Stimulated activated CD8-positive, alpha-beta memory T cell treated with anti-CD3 and anti-CD28 coated beads, Interleukin-4, amount 100 ng/mL, for 24 hours (primary cell): ENCODE measurements at regions not wholly inside any gene's neighbourhood (a gene's known extent, or its start where the extent isn't known, plus 50 kb on each side); places are given as distances from the start of the nearest gene placed in this dataset.
"Not testable (repeated sequence)": the region's sequence is repeated elsewhere in the genome, so short reads cannot be mapped to it uniquely, and the experiment has no call there.

Experiments used
- DNase-seq: peaks from one replicate; pipeline ENCODE4 v3.0.0-alpha.2; 2020; ENCODE audit warnings: low read depth

DNA sequence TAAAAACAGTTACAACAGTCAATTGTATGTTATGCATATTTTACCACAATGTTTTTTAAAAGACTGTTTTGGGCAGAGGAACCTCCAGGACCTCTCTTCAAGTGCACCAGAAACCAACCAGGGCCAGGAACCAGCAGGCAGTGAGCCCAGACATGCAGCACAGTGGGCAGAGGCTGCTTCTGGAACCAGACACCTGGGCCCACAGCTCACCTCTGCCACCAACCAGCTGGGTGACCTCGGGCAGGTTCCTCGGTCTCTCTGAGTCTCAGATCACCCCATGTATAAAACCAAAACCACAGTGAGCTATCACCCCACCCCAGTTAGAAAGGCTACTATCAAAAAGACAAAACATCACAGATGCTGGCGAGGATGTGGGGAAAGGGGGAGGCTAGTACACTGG is 161.0 kb downstream of the C16orf95 start:
- no peak for DNase-seq

DNA sequence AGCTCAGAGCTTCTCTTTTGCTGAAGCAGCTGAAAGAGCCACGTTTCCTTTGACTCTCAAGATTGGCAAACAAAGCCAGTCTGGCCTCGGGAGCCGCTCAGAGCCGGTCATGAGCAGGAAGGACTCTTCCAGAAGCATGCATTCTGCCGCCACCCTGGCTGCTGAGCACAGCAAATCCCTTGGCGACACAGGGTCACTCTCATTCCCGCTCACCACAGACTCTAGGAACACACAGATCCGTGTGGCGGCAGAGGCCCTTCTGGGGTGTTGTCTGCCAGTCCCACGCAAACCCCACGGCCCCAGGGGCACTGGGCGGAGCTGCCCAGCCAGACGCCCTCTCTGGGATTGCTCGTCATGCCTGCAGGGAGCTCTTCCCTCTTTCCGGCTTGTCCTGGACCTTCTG is 157.0 kb downstream of the C16orf95 start:
- DNase-seq: no peak

DNA sequence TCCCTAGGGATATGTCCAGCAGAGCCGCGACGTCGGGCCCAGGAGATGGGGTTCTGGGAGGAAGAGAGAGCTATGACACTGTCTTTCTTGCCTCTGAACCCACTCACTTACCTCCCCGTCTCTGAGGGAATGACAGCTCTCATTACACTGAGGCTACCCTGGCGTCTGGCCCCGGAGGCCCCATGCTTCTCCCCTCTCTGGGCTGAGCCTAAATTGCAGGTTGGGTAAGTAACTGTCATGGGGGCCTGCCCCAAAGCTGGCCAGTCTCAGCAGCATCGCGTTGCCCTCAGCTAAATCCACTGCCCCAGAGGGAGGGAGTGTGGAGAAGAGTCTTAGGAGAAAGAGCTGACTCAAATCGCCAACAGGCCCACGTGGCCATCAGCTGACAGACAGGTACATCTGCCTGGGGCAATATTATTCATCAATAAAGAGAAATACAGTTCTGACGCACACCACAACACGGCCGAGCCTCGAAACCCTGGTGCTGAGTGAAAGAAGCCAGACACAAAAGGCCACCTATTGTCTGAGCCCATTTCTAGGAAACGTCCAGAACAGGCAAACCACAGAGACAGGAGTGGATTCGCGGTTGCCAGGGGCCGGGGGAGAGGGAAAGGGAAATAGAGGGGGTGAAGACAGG is 156.4 kb downstream of the C16orf95 start:
- DNase-seq: no peak

DNA sequence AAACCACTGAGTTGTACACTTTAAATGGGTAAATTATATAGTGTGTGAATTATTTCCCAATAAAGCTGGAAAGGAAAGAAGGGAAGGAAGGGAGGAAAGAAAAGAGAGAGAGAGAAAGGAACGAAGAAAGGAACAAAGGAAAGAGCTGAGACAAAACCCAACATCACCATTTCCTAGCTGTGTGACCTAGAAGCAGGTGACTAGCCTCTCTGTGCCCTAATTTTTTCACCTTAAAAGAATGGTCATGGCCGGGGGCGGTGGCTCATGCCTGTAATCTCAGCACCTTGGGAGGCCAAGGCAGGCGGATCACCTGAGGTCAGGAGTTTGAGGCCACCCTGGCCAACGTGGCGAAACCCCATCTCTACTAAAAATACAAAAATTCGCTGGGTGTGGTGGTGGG is 155.8 kb downstream of the C16orf95 start:
- DNase-seq: not testable (repeated sequence)

DNA sequence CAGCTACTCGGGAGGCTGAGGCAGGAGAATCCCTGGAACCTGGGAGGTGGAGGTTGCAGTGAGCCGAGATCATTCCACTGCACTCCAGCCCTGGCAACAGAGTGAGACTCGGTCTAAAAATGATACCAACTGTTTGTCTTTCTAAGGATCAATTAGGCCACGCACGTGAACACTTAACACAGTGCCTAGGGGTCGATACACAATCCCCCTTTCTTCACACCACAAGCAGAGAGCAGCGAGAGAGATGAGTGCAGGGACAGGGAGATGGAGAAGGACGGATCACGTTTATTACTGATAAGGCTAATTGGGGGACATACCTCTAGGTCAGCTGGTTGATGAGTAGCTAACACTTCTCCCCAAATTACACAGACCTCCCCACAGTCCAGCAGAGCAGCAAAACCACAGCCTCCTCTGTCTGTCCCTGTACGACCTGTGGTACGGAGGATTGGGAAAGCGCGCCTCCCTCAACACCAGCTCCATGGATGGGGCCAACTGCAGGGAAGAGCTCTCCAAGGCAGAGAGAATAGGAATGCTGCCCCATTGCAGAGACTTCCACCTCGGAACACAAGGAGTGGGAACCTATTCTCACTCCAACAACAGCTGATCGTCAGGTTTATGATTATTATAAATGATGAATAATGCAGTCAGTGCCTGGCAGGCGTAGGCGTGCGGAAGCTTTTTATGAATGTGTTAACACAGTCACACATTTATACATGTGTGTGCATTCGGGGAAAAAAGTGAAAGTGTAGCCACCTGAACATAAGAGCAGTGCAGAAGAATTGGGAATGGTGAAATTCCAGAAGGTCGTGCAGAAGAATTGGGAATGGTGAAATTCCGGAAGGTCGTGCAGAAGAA is 155.1 kb downstream of the C16orf95 start:
- DNase-seq: peak; percentile 3

DNA sequence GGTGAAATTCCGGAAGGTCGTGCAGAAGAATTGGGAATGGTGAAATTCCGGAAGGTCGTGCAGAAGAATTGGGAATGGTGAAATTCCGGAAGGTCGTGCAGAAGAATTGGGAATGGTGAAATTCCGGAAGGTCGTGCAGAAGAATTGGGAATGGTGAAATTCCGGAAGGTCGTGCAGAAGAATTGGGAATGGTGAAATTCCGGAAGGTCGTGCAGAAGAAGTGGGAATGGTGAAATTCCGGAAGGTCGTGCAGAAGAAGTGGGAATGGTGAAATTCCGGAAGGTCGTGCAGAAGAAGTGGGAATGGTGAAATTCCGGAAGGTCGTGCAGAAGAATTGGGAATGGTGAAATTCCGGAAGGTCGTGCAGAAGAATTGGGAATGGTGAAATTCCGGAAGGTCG is 154.4 kb downstream of the C16orf95 start:
- not testable (repeated sequence) for DNase-seq

DNA sequence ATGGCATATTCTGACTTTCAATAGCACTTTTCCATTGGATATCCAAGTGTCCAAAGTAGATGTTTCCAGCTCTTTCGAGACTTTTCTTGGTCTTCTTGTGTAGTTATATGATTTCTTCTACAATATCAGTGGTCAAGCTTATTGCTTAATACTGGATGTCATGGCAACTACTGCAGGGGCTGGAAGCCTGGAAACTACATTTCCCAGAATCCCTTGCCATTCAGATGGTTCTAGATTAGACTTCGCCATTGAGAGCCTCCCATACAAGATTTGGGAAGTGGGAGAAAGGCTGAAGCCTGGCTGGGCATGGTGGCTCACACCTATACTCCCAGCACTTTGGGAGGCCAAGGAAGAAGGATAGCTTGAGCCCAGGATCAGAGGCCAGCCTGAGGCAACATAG is 153.6 kb downstream of the C16orf95 start:
- DNase-seq: no peak

DNA sequence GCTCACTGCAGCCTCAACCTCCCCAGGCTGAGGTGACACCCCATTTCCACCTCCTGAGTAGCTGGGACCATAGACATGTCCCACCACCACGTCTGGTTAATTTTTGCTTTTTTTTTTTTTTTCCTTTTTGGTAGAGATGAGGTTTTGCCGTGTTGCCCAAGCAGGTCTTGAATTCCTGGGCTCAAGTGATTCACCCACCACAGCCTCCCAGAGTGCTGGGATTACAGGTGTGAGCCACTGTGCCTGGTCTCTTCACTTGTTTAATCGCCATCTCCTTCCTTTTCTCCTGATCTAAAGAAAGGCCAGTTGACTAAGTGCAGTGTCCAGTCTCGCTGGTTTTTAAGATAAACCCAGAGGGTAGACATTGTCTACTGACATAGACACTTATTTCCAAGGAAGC is 152.0 kb downstream of the C16orf95 start:
- no peak for DNase-seq

DNA sequence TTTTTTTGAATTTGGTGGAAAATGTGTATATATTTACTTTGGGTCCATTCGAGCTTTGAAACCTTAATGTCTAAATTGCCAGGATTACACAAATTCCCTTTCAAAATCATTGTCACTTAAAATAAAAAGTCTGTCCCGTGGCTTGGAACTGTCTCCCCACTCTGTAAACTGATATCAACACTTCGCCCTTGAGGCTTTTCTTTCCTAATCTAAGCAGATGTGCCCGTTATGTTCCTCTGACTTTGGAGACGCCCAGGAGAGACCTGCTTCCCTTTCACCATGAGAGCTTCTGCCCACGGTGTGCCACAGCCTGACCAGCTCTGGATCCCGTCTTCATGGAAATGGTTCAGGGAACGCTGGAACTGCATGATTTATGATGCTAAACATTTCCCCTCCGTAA is 151.3 kb downstream of the C16orf95 start:
- DNase-seq: no peak

DNA sequence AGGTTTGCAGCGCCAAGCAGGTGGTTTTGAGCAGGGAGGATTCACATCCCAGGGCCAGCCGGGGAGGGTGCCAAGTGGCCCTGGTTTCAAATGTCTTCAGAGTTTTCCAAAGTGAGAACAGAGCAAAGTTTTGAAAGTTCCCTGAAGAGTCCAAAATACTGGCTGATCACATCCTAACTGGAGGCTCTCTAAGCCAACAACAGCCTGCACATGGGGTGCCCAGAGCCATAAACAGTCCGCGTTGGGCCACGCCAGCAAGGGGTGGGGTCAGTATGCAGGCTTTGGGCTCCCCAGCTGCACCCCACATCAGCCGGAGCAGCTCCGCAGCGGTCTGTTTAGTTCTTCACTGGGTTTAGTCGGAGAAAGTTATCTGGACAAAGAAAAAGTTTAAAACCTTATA is 150.9 kb downstream of the C16orf95 start:
- no peak for DNase-seq

DNA sequence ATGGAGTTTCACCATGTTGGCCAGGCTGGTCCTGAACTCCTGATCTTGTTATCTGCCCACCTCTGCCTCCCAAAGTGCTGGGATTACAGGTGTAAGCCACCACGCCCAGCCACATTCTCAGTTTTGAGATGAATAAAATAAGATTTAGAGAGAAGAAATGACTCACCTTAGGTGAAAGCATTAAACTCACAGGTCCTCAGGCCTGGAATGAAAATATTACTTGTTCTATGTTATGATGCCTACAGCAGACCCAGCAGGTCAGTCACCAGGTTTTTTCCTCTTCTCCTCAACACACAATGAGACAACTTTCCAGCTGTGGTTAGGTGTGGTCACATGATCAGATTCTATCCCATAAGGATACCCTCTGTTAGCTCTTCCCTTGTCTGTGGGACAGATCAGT is 150.3 kb downstream of the C16orf95 start:
- DNase-seq: no peak

DNA sequence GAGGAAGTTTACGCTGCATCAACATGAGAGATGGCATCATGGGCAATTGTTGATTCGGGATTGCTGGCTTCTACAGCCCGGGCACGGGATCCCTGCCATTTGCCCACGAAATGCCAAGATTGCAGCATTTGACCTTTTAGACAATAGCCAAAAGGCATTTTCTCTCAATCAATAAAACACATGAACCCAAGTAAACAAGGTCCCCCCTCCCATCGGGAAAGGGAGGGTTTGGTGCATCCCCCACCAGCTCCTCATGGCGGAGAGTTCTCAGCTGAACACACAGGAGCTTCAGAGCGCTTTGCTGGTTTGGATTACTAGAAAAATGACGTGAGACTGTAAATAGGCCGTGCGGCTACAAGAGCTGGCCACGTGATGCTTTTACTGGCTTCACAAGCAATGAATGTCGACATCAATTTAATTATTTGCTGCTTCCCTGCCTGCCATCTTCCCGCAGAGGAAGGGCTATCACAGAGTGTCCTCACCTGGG is 147.6 kb downstream of the C16orf95 start:
- no peak for DNase-seq

DNA sequence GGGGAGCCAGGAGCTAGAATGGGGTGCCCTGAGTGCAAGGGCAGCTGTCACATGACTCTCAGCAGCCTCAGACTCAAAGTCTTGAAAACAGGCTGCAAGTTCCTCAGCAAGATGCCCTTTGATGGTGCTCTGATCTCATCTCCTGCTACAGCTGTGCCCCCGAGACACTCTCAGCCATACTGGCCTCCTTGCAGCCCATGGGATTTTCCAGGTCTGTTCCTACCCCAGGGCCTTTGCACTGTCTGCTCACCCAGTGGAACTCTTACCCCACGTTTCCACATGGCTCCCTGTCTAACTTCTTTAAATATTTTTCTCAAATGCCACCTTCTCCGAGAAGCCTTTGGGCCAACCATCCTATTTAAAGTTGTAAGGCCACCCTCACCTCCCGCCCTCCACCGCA is 146.9 kb downstream of the C16orf95 start:
- no peak for DNase-seq

DNA sequence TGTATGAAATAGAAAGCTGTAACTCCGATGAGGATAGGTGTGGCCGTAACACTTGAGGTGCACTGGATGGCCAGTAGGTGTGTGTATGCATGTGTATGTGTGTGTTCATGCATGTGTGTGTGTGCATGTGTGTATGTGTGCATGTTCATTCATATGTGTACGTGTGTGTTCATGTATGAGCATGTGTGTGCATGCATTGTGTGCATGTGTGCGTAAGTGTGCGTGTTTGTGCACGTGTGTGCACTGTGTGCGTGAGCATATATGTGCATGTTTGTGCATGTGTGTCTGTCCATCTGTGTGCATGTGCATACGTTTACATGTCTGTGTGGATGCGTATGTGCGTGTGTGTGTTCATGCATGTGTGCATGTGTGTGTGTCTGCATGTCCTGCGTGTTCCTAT is 145.5 kb downstream of the C16orf95 start:
- no peak for DNase-seq

DNA sequence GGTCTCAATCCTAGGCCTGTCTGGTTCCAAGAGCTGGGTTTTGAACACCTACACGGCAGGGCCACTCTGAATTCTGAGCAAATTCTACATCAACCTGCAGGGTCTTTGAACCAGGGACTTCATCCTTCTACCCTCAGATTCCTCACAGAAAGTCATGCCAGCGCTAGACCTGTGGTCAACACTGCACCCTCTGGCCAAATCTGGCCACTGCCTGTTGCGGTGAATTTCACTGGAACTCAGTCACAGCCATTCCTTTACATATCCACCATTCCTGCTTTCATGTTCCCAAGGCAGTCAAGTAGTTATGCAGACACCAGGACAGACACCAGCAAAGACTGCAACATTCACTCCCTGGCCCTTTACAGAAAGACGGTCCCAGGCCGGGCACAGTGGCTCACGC is 144.6 kb downstream of the C16orf95 start:
- no peak for DNase-seq

DNA sequence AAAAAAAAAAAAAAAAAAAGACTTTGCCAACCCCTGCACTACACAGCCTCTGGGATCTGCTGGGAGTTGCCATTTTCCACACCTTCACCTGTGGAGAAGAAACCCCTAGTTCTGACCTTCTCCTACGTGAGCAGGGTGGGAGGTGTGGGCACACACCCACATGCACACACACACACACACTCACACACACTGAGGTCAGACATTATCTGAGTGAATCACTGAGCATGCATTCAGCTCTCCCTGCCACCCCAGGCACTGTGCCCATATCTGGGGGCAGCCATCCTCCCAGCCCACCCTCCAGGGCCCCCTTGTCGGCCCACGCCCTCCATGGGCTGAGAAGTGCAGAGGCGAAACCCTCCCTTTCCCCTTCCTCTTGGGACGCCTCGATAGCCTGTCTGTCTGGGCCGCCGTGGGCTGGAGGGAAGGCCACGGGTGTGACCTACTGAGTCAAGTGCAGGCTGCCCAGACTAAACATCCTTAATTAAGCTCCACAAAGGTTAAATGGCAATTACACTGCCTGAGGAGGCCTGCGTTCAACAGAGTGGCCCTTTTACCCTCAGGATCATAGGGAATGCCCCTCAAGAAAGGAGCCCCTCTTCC is 143.8 kb downstream of the C16orf95 start:
- DNase-seq: no peak

DNA sequence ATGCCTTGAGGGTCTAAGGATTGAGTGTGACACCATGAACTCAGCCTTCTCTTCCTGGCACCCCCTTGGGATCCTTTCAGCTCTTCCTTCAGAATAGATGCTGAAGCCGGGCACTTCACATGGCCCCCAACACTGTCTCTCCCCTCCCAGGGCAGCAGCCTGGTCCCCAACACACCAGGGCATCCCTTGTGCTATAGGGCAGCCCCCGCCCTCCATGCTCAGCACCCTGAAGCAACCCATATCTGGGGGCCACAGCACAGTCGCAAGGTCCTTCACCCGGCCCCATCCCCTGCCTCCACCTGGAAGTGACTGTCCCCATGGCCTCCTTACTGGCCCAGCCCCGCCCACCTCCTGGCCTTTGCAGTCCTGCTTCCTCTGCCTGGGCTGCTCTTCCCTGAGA is 143.1 kb downstream of the C16orf95 start:
- no peak for DNase-seq

DNA sequence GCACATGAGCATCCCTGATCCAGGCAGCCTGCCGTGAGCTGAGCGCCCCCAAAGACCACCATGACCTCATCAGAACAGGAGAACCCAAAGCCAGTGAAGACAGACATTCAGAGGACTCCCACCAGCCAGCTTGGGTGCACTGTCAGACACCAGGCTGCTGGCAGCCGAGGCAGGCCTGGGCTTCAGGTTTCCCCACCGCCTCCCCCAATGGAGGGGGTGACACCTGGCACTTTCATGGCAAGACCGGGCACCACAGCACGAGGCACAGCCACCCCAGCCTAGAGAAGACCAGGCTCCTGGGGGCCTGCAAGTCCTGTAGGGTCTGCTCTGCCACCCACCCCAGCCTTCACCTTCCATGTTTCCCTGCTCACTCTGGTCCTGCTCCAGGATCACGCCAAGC is 140.5 kb downstream of the C16orf95 start:
- no peak for DNase-seq

DNA sequence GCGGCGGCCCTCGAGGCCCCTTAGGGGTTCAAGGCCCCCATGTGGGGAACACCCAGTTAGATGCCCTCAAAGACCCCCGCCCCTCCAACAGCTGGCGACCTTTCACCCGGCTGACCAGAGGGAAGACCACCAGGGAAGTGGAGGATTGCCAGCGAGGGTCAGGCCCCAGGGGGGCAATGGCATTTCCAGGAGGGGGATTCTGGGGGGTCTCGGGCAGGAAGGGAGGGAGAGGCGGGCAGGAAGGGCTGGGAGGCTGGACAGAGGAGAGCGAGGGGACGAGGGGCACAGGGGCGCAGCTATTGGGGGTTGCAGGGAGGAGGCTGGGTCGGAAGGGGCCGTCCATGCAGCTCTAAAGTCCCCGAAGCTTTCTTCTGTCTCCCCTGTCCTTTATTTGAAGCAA is 139.5 kb downstream of the C16orf95 start:
- no peak for DNase-seq

DNA sequence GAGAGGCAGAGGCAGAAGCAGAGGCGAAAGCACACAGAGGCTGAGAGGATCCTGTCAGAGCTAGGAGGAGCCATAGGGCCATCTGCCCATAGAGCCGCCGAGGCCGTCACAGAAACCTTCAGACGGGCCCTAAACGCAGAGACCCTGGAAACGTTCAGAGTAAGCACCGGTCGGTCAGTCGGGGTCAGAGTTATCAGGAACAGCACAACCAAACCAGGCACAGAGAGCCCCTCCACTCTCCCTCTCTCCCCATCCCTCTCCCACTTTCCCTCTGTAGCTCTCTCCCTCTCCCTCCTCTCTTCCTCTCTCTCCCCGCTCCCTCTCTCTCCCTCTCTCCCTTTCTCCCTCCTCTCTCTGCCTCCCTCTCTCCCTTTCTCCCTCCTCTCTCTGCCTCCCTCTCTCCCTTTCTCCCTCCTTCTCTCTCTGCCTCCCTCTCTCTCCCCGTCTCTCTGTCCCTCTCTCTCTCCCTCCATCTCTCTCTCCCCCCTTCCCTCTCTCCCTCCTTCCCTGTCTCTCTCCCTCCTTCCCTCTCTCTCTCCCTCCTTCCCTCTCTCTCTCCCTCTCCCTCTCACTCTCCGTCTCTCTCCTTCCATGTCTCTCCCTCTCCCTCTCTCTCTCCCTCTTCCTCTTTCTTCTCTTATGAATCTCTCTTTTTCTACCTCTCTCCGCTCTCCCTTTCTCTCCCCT is 138.9 kb downstream of the C16orf95 start:
- DNase-seq: no peak

DNA sequence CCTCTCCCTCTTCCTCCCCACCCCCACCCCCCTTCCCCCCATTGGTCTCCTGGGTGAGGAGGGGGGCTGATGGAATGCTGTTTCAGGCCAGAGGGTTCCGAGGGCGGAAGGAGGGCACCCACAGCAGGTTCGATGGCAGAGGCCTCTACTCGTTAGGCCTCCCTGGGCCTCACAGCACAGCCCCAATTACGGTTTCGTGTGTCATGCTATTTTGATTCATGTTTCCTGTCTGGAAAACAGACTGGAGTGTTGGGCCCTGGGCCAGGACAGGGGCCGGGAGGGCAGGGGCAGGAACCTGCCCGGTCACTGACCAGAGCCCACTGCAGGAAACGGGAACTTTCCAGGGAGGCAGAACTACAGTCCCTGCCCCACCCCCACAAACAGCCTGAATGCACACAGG is 138.2 kb downstream of the C16orf95 start:
- no peak for DNase-seq

DNA sequence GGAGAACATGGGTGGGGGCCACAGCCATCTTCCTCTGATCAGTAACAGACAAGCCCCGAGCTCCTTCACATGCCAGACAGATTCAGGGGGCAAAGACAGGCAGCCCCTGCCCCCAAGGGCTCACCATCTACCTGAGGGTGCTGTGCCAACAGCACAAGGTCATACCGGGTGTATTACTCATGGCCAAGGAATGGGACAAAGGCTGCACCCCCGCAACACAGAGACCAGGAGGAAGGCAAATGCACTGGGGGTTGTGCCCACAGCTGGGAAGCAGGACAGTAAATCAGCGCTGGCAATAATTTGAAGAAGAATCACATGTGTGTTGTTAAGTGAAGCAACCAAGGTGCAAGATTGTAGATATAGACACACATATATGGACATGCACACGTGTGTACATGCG is 137.1 kb downstream of the C16orf95 start:
- DNase-seq: no peak

DNA sequence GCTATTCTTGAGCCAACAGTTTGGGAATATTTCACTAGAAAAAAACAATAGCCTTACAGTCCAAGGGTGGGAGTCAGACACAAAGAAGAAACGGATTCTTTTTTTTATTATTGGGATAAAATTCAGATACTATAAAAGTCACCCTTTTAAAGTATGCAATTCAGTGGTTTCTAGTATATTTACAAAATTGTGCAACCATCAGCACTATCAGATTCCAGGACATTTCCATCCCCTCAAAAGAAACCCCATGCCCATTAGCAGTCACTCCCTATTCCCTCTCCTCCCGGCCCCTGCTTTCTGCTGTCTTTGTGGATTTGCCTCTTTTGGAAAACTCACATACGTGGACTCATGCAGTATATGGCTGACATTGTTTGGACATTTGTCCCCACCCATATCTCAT is 134.4 kb downstream of the C16orf95 start:
- no peak for DNase-seq
